HL-60/S4 (cell line): ENCODE measurements at regions not wholly inside any gene's neighbourhood (a gene's known extent, or its start where the extent isn't known, plus 50 kb on each side); places are given as distances from the start of the nearest gene placed in this dataset.

Experiments
- in situ Hi-C: fragments of 300-500 bp; cut with MboI; formaldehyde crosslinking; loops from 2 replicates; pipeline ENCODE4 v1.14.3; 2022; ENCODE audit warnings: low sequenced_read_pairs

DNA sequence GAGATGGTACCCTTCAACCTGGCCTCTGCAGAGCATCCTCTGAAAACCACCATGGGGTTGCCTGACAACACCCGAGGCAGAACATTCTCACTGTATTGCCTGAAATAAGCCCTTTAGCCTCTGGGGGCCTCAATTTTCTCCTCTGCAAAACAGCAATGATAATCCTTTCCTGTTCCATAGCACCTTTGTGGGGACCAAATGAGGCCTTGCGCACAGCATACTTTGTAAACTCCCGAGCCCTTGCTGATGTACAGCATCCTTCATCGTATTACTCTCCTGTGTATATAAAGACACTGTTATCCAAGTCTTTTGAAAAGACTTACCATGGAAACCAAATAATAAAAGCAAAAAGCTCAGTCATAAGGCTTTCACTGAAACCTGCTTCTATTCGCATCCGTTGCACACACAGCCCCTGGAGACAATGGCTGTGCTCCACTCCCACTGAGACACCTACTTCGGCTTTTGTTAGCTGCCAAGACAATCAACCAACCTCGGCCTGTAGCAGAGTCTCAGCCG is 276.0 kb downstream of the FOXO1 start:
- in situ Hi-C loops, result no loop called here

DNA sequence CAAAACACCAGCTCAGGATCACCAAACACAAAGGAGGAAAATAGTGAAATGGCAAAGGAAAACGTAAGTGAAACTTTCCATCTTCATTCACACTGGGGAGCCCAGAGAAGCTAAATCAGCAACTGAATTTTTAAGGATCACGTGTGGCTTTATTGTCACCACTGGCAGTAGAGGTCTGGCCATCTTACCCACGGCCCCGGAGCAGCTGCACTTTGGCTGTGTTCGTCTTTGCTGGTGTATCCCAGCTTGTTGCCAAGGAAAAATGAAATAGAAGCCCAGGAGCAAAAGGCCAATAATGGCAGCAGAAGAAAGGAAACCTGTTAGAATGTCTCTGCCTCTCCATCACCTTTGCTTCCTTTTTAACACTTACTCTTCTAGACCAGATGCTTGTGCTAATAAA is 274.7 kb downstream of the FOXO1 start:
- in situ Hi-C loops, result no loop called here

DNA sequence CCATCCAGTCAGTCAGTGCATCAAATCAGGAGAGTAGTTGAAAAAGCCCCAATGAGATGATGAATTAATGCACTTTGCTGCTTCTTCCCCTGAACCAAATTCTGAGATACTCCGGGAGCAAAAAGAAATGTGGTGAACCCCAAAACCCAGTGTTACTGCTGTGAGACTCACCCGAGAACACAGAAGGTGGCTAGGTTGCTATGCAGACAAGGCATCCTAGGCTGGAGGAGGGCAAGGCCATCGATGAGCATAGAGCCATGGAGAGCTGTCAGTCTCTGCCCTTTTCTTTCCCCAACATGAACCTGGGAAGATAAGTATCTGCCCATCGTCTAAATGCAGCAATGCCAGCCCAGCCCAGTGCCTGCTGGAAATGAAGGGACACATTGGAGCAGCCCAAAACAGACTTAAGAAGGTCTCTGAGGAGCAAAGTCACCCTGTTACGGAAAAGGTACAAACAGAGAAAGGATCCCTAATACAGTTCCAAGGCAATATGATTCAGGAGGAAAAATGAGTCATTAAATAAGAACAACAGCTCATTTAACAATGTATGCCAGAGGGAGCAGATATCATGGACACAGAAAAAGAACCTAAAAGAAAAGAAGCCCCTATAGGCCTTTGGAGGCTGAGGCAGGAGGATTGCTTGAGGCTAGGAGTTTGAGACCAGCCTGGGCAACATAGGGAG is 272.0 kb downstream of the FOXO1 start:
- in situ Hi-C loops, result no loop called here

DNA sequence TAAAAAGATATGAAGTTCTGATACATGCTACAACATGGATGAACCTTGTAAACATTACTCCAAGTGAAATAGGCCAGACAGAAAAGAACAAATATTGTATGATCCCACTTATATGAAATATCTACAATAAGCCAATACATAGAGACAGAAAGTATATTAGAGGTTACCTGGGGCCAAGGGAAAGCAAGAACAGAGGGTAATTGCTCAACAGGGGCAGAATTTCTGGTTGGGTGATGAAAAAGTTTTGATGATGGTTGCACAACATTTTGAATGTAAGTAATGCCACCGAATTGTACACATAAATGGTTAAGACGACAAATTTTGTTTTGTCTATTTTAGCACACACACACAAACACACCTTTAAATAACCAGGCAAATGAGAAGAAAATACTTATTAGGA is 268.4 kb downstream of the FOXO1 start:
- in situ Hi-C loops, result no loop called here

DNA sequence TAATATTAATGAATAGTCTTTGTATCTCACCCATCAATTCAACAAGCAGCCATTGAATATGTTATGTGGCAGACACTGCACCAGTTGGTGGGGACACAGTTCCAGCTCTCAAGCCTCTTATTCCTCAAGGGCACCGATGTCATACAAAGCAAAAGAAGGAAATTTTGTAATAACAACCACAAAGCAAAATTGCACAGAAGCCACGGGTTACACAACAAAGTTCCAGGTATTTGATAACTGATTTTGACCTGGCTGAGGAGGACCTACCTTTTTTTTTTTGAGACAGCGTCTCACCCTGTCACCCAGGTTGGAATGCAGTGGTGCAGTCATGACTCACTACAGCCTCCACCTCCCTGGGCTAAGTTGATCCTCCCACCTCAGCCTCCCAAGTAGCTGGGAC is 266.7 kb downstream of the FOXO1 start:
- in situ Hi-C loops, result no loop called here

DNA sequence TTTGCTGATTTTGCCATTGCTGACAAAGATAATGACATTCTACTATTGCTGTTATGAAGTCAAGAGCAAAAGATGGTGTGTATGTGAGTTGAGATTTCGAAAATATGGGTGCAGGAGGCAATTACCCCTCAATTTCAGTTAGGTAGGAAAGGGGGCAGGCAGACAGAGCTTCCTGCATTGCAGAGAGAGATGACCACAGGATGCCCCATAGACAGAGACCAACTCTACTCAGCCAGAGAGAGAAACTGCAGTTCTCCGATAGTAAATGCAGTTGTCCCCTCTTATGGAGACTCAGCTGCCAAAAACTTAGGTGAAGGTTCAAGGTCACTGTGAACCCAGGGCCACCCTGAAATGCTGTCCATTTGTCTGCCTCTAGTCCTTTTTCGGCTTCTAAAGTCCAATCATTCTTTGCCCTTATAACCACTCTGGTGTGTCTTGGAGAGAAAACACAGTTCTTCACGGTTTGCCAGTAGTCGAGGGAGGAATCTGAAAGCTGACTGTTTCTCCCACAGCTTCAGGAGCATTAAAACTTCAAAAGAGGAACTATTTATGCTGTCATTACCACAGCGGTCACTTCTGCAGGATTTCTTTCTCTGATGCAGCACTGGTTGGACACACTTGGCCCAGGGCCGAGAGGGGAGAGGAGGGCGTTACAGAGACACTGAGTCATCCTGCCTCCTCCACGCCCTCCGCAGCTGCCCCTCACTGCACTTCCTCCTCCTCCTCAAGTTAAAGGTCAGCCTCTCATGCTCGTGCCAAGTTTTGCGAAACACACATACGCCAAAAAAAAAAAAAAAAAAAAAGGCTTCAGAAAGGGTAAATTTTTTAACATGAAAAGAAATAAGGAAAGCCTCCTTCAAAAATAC is 264.3 kb downstream of the FOXO1 start:
- in situ Hi-C loops, result no loop called here

DNA sequence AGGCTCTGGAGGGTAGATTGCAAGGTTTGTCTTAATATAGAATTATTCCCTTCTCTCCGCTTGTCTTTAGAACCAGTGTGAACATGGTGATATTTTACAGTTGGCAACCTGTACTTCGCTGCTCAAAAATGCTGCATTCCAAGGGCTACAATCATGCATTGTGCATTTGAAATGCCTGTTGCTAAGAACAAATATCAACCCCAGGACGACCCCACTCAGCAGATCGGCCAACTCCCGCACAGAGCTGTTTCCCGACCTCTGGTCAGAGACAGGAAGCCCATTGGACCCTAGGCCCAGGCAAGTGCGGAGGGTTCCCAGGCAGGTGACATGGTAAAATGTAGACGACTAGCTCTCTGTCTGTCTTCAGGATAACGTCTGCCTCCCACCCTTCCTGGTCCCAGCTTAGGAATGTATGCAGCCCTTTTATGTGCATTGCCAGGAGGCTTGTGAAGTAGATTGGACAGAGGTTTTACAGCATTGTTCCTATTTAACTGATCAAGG is 263.5 kb downstream of the FOXO1 start:
- in situ Hi-C loops, result no loop called here

DNA sequence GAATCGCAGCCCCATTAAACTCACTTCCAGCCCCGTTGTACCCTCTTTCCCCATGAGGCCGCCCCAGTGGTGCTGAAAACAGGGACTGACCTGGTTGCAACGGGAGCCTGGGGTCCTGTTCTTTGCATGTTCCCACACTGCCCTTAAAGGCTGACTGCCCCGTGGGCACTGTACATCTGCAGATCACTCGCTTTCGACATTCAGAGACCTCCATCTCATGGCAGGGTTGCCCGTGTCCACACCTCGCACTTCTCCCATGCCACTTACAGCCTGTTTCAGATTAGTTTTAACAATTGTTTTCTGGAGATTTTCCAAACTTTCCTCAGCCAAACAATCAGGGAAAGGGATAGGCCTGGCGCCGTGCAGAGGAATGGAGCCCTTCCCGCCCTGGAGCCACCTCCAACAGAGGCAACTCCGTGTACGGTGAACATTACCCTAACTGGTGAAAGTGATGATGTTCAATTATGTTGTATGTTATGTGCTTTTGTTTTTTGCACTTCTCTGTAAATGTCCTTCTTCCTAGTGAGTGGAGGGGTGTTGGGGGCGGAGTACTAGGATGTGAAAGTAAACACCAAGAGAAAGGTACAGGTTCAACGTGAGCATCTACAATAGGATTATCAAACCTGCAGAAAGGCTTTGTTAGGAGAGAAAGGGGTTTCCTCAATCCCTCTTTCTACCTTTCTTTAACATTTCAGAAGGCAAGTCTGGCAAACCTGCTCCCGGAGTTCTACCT is 262.8 kb downstream of the FOXO1 start:
- in situ Hi-C loops, result no loop called here

DNA sequence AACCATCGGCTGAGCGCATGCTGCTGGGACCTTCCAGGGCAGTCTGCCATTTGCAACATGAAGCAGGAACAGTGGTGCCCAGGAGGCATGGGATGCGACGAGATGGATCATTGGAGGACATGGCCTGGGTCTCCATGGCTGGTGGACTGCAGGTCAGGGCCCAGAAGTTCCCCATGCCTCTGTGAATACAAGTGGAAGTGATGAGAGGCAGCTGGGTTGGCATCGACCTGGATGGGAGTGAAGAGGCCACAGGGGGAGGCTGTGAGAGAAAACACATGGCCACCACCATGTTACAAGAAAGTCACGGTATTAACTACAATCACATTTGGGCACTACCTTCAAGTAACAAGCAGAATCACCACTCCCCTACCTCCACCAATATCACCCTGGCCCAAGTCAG is 262.0 kb downstream of the FOXO1 start:
- in situ Hi-C loops, result no loop called here

DNA sequence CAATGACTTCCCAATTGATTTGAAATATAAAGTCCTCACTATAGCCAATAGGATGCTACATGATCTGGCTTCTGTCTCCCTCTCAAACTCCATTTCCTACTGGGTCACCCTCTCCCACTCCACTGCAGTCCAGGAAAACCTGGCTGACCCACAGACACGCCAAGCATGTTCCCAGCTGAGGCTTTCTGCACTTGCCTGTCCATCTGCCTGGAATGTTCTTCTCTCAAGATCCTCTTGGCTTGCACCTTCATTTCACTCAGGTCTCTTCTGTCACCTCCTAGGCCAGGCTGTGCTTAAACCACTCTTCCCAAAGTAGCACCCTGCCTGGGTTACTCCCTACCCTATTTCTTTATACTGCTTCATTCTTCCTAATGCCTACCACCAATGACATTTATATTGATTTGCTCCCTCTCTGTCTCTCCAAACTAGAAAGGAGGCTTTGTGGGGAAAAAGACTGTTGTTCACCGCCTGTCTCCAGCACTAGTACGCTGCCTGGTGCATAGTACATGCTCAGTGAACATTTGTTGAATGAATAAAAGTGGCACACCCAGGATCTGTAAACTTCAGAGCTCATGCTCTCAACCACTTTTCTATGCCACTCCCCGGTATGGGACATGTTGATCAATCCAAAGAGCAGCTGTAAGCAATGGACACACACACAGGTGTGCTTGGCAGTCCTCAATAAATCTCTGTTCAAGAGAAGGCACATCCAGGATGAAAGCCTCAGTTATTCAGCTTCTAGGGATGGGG is 261.3 kb downstream of the FOXO1 start:
- in situ Hi-C loops, result no loop called here

DNA sequence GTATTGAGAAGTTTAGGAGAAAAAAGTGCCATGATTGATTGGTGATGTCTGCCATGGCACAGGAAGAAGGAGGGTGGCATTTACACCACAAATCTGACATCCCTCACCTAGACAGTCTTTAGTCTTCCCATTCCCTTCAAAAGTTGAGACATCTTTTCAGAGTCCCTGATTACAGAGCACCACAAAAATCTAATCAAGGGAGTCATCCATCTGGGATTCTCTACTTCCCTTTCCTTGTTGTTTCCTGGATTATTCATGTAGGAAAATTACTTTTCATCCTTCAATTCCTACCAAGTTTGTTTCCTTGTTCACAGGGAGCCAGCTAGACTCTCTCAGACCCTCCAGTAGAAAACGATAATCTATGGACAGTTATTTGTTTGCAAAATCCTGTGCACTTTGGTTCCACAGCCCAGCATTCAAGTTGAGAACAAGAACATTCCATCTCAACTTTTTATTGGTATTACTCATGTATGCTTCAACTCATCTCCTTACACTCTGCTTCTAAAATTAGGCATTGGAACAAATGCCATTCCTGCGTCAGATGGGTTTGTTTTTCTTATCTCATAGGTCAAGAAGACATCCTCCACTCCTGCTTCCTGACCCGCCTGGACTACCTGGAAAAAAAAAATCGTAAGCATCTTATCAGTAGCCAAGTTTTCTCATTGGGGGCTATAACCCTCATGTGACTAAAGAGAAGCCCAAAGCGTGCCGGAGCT is 259.9 kb downstream of the FOXO1 start:
- in situ Hi-C loops, result no loop called here

DNA sequence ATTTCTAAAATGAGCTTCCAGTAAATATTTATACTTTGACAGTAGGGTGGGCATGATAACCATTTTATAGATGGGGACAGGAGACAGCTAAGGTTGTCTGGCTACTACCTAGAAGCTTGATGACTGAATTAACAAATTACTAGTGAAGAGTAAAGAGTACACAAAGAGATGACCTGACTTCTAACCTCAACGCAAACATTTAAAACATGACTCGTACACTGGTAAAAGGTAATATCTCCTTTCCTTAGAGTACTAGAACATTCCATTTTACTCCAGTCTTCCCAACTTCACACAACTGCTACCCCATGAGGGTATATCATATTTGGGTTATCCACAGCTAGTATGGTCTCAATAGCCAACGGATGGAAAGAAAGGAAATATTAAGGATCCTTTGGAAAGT is 258.9 kb downstream of the FOXO1 start:
- in situ Hi-C loops, result no loop called here

DNA sequence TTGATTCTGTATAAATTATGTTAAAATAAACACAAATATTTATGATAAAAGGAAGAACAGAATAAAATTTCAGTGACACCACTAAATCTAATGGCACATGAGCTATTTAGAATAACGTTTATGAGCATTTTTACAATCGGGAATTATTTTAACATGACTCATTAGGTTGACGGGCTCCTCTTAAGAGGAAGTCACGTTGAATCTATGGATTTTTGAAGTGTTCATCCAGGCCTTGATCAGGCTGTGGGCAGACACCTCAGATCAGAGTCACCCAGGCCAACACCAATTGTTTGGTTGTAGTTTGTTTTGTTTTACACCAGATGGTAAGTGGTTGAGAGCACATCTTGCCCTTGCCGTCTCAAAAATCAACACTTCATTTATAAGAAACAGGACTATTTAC is 257.8 kb downstream of the FOXO1 start:
- in situ Hi-C loops, result no loop called here

DNA sequence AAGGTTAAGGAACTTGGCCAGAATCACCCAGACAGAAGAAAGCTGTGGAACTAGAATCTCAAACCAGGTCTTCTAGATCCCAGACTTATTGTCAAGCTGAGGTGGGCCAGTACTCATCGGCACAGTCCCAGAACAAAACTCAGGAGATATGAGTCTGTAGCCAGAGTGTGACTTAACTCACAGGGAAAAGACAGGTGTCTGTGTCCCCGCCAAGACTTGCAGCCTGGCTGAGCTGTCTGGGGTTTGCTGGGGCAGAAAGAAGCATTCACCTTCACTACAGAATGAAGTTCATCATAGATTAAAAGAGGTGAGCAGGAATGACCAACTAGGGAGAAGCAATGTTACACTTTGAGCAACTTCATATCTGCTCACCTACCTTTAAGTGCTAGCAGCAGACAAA is 257.2 kb downstream of the FOXO1 start:
- in situ Hi-C loops, result no loop called here

DNA sequence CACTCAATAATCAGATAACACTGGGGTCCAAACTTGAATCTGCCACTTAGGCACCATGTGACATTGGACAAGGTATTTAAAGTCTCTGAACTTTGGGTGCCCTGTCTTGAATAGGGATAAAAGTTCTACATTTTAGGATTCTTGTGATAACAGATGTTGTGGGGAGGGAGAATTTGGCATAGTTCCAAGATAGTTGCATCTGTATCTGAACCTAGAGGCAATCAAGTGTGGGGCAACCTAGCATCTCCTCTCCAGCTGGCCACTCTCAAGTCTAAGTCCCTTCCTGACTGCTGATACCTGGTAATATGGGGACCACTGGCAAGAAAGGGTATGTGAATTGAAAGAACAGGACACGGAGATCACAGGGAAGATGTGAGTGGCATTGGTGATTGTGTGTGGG is 256.1 kb downstream of the FOXO1 start:
- in situ Hi-C loops, result no loop called here

DNA sequence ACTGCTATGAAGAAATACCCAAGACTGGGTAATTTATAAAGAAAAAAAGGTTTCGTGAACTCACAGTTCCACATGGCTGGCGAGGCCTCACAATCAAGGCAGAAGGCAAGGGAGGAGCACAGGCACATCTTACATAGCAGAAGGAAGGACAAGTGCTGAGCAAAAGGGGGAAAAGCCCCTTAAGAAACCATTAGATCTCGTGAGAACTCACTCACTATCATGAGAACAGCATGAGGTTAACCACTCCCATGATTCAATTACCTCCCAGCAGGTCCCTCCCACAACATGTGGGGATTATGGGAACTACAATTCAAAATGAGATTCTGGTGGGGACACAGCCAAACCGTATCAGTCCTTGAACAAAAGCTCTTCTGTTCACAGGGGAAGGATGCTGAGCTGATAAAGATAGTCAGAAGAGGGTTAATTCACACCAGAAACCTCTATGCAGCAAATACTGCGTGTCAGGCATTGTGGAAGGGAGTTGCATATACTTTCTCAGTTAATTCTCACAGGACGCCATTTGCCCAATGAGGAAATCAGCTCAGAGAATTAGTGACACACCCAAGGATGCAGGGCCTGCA is 246.2 kb downstream of the FOXO1 start:
- in situ Hi-C loops, result no loop called here

DNA sequence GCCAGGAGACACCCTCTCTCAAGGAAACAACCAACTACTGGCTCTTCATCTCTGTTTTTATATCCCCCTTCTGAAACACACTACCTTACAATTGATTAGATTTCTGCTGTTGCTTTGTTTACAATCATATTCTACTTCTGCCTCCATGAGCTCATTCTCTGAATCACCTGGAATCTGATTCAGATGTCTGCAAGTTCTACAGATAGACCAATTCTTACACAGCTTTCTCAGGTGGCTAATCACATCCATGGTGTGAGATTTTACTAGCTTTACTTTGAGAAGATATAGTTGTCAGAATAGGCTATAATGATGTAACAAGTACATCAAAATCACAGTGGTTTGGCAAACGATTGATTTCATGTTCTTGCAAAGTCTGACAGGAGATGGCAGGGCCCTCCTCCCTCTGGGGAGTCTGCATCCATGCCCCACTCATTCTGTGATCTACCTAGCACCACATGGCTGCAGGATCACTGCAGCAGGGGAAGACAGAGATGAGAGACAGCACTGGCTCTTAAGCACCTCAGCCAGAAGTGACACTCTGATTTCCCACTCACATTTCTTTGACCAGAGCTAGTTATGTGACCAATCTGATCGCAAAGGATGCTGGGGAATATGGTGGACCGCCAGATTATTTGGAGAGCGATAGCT is 243.7 kb downstream of the FOXO1 start:
- in situ Hi-C loops, result no loop called here

DNA sequence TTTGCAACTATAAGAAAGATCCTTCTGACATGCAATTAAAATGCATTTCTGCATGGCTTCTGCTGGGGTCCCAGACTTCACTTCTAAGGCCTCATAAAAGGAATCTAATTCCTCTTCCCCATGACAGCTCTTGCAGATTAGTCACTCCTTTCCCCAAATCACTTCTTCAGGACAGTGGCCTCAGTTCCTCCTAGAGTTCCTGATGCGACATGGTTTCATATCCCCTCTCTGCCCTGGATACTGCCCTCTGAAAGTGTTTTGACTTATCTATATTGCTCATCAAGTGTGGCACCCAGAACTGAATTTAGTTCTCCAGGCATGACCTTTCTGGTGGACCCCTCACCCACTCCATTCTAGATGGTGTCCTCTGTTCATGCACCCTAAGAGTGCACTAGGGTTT is 238.1 kb downstream of the FOXO1 start:
- in situ Hi-C loops, result no loop called here
